ENCODE measurements at regions not wholly inside any gene's neighbourhood (a gene's known extent, or its start where the extent isn't known, plus 50 kb on each side); places are given as distances from the start of the nearest gene placed in this dataset.

DNA sequence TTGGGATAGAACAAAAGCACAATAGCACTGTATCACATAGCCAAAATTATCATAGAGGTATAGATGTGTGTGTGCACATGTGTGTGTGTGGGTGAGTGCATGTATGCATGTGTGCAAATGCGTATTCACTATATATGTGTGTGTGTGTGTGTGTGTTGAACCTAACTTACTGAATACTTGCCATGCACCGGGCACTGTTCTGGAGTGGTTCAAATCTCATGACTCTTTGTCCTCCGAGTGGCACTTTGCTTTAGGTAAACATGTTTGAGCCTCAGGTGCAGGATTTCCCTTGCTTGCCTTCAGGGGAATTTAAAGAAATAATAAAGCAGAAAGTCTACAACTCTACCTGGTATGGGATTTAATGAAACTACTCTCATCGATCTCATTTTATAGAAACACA is 183.5 kb upstream of the GDNF start:
- no peak for TF ChIP-seq POLR2A (IDR thresholded peaks at IDR 0.05)
- TF ChIP-seq CTCF (IDR thresholded peaks at IDR 0.05): no peak
